HG03103 (cell line): ENCODE measurements at regions not wholly inside any gene's neighbourhood (a gene's known extent, or its start where the extent isn't known, plus 50 kb on each side); places are given as distances from the start of the nearest gene placed in this dataset.
"Not testable (repeated sequence)": the region's sequence is repeated elsewhere in the genome, so short reads cannot be mapped to it uniquely, and the experiment has no call there.

Source experiments
- ATAC-seq: cut with Tn5 transposase; IDR thresholded peaks from one replicate; pipeline ENCODE4 v1.9.1; 2021; ENCODE audit warnings: low read depth; ENCODE audit not compliant: unreplicated experiment

GRCh38 chr9:75274781-75275180, 186.5 kb downstream of the OSTF1 start:
- no peak for ATAC-seq

GRCh38 chr9:75282047-75282446, 193.7 kb downstream of the OSTF1 start:
- ATAC-seq: no peak

- ATAC-seq: no peak
Observed at GRCh38 chr9:75289332-75289731, 201.0 kb downstream of the OSTF1 start.

- ATAC-seq: no peak
Observed at GRCh38 chr9:75299324-75299723, 211.0 kb downstream of the OSTF1 start.

GRCh38 chr9:75333624-75334023, 245.3 kb downstream of the OSTF1 start:
- ATAC-seq: no peak

GRCh38 chr9:75358846-75359245, 270.5 kb downstream of the OSTF1 start:
- no peak for ATAC-seq

GRCh38 chr9:75359638-75360037, 271.3 kb downstream of the OSTF1 start:
- no peak for ATAC-seq

- no peak for ATAC-seq
Observed at GRCh38 chr9:75360252-75360651, 271.9 kb downstream of the OSTF1 start.

- not testable (repeated sequence) for ATAC-seq
Observed at GRCh38 chr9:75362446-75362845, 274.1 kb downstream of the OSTF1 start.

GRCh38 chr9:75365196-75365595, 276.9 kb downstream of the OSTF1 start:
- ATAC-seq: no peak

- no peak for ATAC-seq
Observed at GRCh38 chr9:75369989-75370388, 281.7 kb downstream of the OSTF1 start.

GRCh38 chr9:75372499-75373268, 284.4 kb downstream of the OSTF1 start:
- no peak for ATAC-seq

- no peak for ATAC-seq
Observed at GRCh38 chr9:75376680-75377254, 288.5 kb downstream of the OSTF1 start.

- ATAC-seq: no peak
Observed at GRCh38 chr9:75378036-75378435, 289.7 kb downstream of the OSTF1 start.

- ATAC-seq: no peak
Observed at GRCh38 chr9:75378926-75379325, 290.6 kb downstream of the OSTF1 start.

- ATAC-seq: no peak
Observed at GRCh38 chr9:75382126-75382525, 293.8 kb downstream of the OSTF1 start.

GRCh38 chr9:75383420-75384034, 295.2 kb downstream of the OSTF1 start:
- not testable (repeated sequence) for ATAC-seq

- ATAC-seq: no peak
Observed at GRCh38 chr9:75385236-75385635, 296.9 kb downstream of the OSTF1 start.

GRCh38 chr9:75389101-75389500, 300.8 kb downstream of the OSTF1 start:
- no peak for ATAC-seq

- ATAC-seq: no peak
Observed at GRCh38 chr9:75390951-75391350, 302.6 kb downstream of the OSTF1 start.

- no peak for ATAC-seq
Observed at GRCh38 chr9:75391497-75391896, 303.2 kb downstream of the OSTF1 start.

GRCh38 chr9:75395336-75395735, 307.0 kb downstream of the OSTF1 start:
- no peak for ATAC-seq
